HEK293 (cell line): ENCODE measurements at regions not wholly inside any gene's neighbourhood (a gene's known extent, or its start where the extent isn't known, plus 50 kb on each side); places are given as distances from the start of the nearest gene placed in this dataset.
"Not testable (repeated sequence)": the region's sequence is repeated elsewhere in the genome, so short reads cannot be mapped to it uniquely, and the experiment has no call there.

Source experiments
- CTCF ChIA-PET: fragments of 350-600 bp; formaldehyde crosslinking; extraction: SDS; loops from one replicate; lab custom pipeline; 2021; ENCODE audit warnings: antibody characterized with exemption; lab: Yijun Ruan, JAX
- POLR2A ChIA-PET: fragments of 300-600 bp; formaldehyde crosslinking; extraction: SDS; loops from one replicate; lab custom pipeline; 2020; ENCODE audit warnings: antibody characterized with exemption, inconsistent platforms; lab: Yijun Ruan, JAX
- H3K27ac ChIP-seq: fragments of 200-500 bp; sonication (Bioruptor generic); 2 replicates; pipeline ENCODE4 v1.5.1; 2014; ENCODE audit warnings: low read depth, low read length, control low read depth, inconsistent platforms; ENCODE audit errors: extremely low read depth
- H3K36me3 ChIP-seq, 2 experiments: fragments of 200-500 bp in 1 of 2; sonication (Bioruptor generic) in 1 of 2; 1 replicate in 1 of 2; 2 replicates in 1 of 2; pipeline ENCODE4 v1.5.1; 2014 to 2017; ENCODE audit warnings: inconsistent platforms in 2 of 2, low read length in 2 of 2; ENCODE audit not compliant: control insufficient read depth in 2 of 2, insufficient read depth in 1 of 2
- H3K4me1 ChIP-seq: fragments of 200-500 bp; sonication (Bioruptor generic); 2 replicates; pipeline ENCODE4 v1.5.1; 2014; ENCODE audit warnings: mild to moderate bottlenecking, low read length, inconsistent platforms; ENCODE audit not compliant: control insufficient read depth, insufficient read depth
- H3K4me3 ChIP-seq: 2 replicates; pipeline ENCODE4 v1.5.1; 2011; ENCODE audit warnings: low read depth, mild to moderate bottlenecking, control low read depth, low read length, moderate library complexity
- H3K9me3 ChIP-seq: fragments of 200-500 bp; sonication (Bioruptor generic); 2 replicates; pipeline ENCODE4 v1.5.1; 2014; ENCODE audit warnings: low read depth, low read length, inconsistent platforms; ENCODE audit not compliant: control insufficient read depth, insufficient read depth
- GLIS2 ChIP-seq: fragments of 450-650 bp; formaldehyde crosslinking; IDR thresholded peaks from 2 replicates; pipeline ENCODE4 v1.5.1; 2016; ENCODE audit warnings: missing biosample characterization, missing genetic modification characterization
- REPIN1 ChIP-seq: fragments of 450-650 bp; formaldehyde crosslinking; IDR thresholded peaks from 2 replicates; pipeline ENCODE4 v1.5.1; 2017; ENCODE audit warnings: missing biosample characterization, missing genetic modification characterization, low read depth
- SCRT2 ChIP-seq: fragments of 450-650 bp; formaldehyde crosslinking; IDR thresholded peaks from 2 replicates; pipeline ENCODE4 v1.5.1; 2016; ENCODE audit warnings: missing biosample characterization, missing genetic modification characterization
- SP3 ChIP-seq: fragments of 450-650 bp; formaldehyde crosslinking; IDR thresholded peaks from 2 replicates; pipeline ENCODE4 v1.5.1; 2016; ENCODE audit warnings: missing biosample characterization, missing genetic modification characterization
- ZNF132 ChIP-seq: fragments of 450-650 bp; formaldehyde crosslinking; IDR thresholded peaks from 2 replicates; pipeline ENCODE4 v1.5.1; 2017; ENCODE audit warnings: missing biosample characterization, missing genetic modification characterization, borderline replicate concordance
- ZNF157 ChIP-seq: fragments of 450-650 bp; formaldehyde crosslinking; IDR thresholded peaks from 2 replicates; pipeline ENCODE4 v1.5.1; 2016; ENCODE audit warnings: missing biosample characterization, missing genetic modification characterization
- ZNF266 ChIP-seq: fragments of 450-650 bp; formaldehyde crosslinking; IDR thresholded peaks from 2 replicates; pipeline ENCODE4 v1.5.1; 2016; ENCODE audit warnings: missing biosample characterization, missing genetic modification characterization, low read depth
- ZNF350 ChIP-seq: fragments of 450-650 bp; formaldehyde crosslinking; IDR thresholded peaks from 2 replicates; pipeline ENCODE4 v1.5.0; 2017; ENCODE audit warnings: missing biosample characterization, mild to moderate bottlenecking, missing genetic modification characterization
- ZNF544 ChIP-seq: fragments of 450-650 bp; formaldehyde crosslinking; IDR thresholded peaks from 2 replicates; pipeline ENCODE4 v1.5.0; 2017; ENCODE audit warnings: missing biosample characterization, missing genetic modification characterization
- ZNF560 ChIP-seq: fragments of 450-650 bp; formaldehyde crosslinking; IDR thresholded peaks from 2 replicates; pipeline ENCODE4 v1.5.1; 2017; ENCODE audit warnings: missing biosample characterization, missing genetic modification characterization, borderline replicate concordance
- ZNF571 ChIP-seq: fragments of 450-650 bp; formaldehyde crosslinking; IDR thresholded peaks from 2 replicates; pipeline ENCODE4 v1.5.0; 2017; ENCODE audit warnings: missing biosample characterization, missing genetic modification characterization
- ZNF624 ChIP-seq: fragments of 450-650 bp; formaldehyde crosslinking; IDR thresholded peaks from 2 replicates; pipeline ENCODE4 v1.5.1; 2017; ENCODE audit warnings: missing biosample characterization, missing genetic modification characterization
- ZNF660 ChIP-seq: fragments of 450-650 bp; IDR thresholded peaks from 2 replicates; pipeline ENCODE4 v1.5.1; 2018; ENCODE audit warnings: missing biosample characterization, mild to moderate bottlenecking, missing genetic modification characterization
- ZNF664 ChIP-seq: fragments of 450-650 bp; formaldehyde crosslinking; IDR thresholded peaks from 2 replicates; pipeline ENCODE4 v1.5.1; 2016; ENCODE audit warnings: missing biosample characterization, missing genetic modification characterization
- ZNF768 ChIP-seq: fragments of 450-650 bp; formaldehyde crosslinking; IDR thresholded peaks from 2 replicates; pipeline ENCODE4 v1.5.1; 2018; ENCODE audit warnings: missing biosample characterization, mild to moderate bottlenecking, missing genetic modification characterization
- ZNF792 ChIP-seq: fragments of 450-650 bp; formaldehyde crosslinking; IDR thresholded peaks from 2 replicates; pipeline ENCODE4 v1.5.1; 2016; ENCODE audit warnings: missing biosample characterization, missing genetic modification characterization
- ZNF843 ChIP-seq: fragments of 450-650 bp; formaldehyde crosslinking; IDR thresholded peaks from 2 replicates; pipeline ENCODE4 v1.5.1; 2016; ENCODE audit warnings: missing biosample characterization, missing genetic modification characterization
- ZSCAN23 ChIP-seq: fragments of 450-650 bp; formaldehyde crosslinking; IDR thresholded peaks from 2 replicates; pipeline ENCODE4 v1.5.1; 2016; ENCODE audit warnings: missing biosample characterization, missing genetic modification characterization
- TF ChIP-seq, protein P1 (sequence below): fragments of 450-650 bp; formaldehyde crosslinking; IDR thresholded peaks from 2 replicates; pipeline ENCODE4 v1.5.1; 2016; ENCODE audit warnings: missing biosample characterization, missing genetic modification characterization, borderline replicate concordance
- TF ChIP-seq, protein P2 (sequence below): fragments of 450-650 bp; formaldehyde crosslinking; optimal IDR thresholded peaks from 2 replicates; pipeline ENCODE3; 2016; ENCODE audit warnings: missing biosample characterization, mild to moderate bottlenecking, missing genetic modification characterization
- TF ChIP-seq, protein P3 (sequence below): fragments of 450-650 bp; formaldehyde crosslinking; IDR thresholded peaks from 2 replicates; pipeline ENCODE4 v1.5.1; 2017; ENCODE audit warnings: missing biosample characterization, missing genetic modification characterization

DNA sequence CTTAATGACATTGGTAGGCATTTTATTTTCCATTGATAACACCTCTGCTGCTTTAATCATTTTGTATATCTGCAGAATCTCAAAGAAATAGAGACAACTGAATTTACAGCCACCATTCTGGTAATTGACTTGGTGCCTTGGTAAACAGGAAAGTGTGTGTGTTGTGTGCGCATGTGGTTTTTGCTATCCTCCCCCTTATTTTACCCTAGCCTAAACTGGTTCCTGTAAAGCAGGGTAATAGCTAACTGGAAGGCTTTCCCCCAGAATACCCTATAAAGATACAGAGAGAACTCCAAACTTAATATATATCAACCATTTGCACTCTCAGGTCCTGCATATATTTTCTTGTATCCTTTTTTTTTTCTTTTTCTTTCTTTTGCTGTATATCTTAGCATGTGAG lies 149.5 kb upstream of the ADGRL4 start (continued):
- TF ChIP-seq, protein P1, sequence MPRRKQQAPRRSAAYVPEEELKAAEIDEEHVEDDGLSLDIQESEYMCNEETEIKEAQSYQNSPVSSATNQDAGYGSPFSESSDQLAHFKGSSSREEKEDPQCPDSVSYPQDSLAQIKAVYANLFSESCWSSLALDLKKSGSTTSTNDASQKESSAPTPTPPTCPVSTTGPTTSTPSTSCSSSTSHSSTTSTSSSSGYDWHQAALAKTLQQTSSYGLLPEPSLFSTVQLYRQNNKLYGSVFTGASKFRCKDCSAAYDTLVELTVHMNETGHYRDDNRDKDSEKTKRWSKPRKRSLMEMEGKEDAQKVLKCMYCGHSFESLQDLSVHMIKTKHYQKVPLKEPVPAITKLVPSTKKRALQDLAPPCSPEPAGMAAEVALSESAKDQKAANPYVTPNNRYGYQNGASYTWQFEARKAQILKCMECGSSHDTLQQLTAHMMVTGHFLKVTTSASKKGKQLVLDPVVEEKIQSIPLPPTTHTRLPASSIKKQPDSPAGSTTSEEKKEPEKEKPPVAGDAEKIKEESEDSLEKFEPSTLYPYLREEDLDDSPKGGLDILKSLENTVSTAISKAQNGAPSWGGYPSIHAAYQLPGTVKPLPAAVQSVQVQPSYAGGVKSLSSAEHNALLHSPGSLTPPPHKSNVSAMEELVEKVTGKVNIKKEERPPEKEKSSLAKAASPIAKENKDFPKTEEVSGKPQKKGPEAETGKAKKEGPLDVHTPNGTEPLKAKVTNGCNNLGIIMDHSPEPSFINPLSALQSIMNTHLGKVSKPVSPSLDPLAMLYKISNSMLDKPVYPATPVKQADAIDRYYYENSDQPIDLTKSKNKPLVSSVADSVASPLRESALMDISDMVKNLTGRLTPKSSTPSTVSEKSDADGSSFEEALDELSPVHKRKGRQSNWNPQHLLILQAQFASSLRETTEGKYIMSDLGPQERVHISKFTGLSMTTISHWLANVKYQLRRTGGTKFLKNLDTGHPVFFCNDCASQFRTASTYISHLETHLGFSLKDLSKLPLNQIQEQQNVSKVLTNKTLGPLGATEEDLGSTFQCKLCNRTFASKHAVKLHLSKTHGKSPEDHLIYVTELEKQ: no peak
- TF ChIP-seq ZNF664 (tag by site-specific recombination) (no peak), ZNF350 (tag by site-specific recombination) (no peak), ZNF157 (no peak), GLIS2 (tag by site-specific recombination) (no peak), ZNF544 (tag by site-specific recombination) (no peak), ZNF624 (no peak), ZNF266 (tag by site-specific recombination) (no peak), ZNF843 (tag by site-specific recombination) (no peak), ZNF768 (tag by site-specific recombination) (no peak), ZNF132 (tag by site-specific recombination) (no peak)
- TF ChIP-seq, protein P2, sequence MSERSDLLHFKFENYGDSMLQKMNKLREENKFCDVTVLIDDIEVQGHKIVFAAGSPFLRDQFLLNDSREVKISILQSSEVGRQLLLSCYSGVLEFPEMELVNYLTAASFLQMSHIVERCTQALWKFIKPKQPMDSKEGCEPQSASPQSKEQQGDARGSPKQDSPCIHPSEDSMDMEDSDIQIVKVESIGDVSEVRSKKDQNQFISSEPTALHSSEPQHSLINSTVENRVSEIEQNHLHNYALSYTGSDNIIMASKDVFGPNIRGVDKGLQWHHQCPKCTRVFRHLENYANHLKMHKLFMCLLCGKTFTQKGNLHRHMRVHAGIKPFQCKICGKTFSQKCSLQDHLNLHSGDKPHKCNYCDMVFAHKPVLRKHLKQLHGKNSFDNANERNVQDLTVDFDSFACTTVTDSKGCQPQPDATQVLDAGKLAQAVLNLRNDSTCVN (tag by site-specific recombination): no peak
- TF ChIP-seq, protein P3, sequence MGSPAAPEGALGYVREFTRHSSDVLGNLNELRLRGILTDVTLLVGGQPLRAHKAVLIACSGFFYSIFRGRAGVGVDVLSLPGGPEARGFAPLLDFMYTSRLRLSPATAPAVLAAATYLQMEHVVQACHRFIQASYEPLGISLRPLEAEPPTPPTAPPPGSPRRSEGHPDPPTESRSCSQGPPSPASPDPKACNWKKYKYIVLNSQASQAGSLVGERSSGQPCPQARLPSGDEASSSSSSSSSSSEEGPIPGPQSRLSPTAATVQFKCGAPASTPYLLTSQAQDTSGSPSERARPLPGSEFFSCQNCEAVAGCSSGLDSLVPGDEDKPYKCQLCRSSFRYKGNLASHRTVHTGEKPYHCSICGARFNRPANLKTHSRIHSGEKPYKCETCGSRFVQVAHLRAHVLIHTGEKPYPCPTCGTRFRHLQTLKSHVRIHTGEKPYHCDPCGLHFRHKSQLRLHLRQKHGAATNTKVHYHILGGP (tag by site-specific recombination): no peak

DNA sequence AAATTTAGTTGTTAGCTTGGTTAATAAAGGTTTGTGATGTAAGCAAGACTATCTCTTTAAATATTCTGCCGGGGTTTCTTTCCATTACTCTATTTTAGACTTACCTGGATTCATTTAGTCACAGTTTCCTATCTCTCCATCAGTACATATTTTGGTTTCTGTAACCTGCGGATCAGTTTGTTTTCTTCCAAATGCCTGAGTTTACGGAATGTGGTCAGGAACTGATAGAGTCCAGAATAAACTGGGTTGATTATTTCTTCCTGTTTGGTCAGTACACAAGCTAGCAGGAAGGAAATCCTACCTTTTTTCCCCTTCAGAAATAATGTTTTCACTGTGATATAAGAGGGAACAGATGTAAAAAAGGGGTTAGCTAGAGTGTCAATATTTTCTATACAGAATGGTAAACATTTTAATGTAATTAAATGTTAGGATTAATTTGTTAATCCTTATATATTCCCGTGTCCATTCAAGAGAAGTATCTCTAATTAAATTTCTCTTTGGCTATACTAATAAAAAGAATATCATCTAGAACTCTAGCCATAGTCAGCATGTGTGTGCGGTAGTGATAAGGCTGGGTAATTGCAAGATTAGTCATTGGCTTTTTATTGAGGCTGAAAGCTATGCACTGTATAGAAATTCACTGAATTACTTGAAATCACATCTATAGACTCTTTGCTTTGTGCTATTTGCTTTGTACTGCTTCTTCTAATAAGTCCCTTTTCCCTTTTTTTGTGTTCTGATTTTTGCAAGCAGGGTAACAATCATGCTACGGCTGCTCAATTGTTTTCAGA lies 144.7 kb upstream of the ADGRL4 start:
- no peak overlapping the region for H3K4me3 ChIP-seq
- no peaks in the 10 kb centered on the region for H3K9me3 ChIP-seq
- H3K4me1 ChIP-seq: no peaks in the 10 kb centered on the region
- TF ChIP-seq ZNF792 (tag by site-specific recombination) (no peak), ZNF660 (tag by site-specific recombination) (no peak), SP3 (tag by site-specific recombination) (no peak), REPIN1 (tag by site-specific recombination) (no peak)
- ChIA-PET POLR2A (no interaction called here), CTCF (interaction anchor here (0.7 kb wide), 1 partner anchor 220 kb away, joined by 3 read pairs; no protein-coding TSS in a partner anchor)
- no peaks in the 10 kb centered on the region for H3K36me3 ChIP-seq
- no peak overlapping the region for H3K27ac ChIP-seq

DNA sequence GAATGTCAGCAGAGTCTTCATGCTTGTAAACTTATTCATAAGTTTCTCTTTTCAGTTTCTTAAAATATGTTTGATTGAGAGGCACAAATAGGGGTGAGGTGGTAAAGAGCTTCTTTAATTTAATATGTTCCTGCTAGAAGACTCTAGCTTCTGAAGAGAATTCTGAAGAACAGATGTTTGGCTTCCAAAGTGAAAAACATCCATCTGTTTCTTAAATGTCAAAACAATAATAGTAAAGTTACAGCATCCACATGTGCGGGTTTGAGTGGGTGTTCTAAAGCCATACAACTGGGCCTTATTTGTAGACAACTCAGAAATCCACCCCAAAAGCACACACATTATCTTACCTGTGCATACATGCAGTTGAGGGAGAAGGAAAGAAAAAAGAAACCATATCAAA lies 144.0 kb upstream of the ADGRL4 start:
- no peaks in the 10 kb centered on the region for H3K36me3 ChIP-seq
- no peak overlapping the region for H3K4me3 ChIP-seq
- ChIA-PET CTCF (no interaction called here), POLR2A (no interaction called here)
- H3K27ac ChIP-seq: no peak overlapping the region
- H3K9me3 ChIP-seq: no peaks in the 10 kb centered on the region
- no peaks in the 10 kb centered on the region for H3K4me1 ChIP-seq
- TF ChIP-seq ZNF571 (no peak), SCRT2 (tag by site-specific recombination) (no peak), ZNF560 (tag by site-specific recombination) (no peak), ZSCAN23 (tag by site-specific recombination) (no peak)

DNA sequence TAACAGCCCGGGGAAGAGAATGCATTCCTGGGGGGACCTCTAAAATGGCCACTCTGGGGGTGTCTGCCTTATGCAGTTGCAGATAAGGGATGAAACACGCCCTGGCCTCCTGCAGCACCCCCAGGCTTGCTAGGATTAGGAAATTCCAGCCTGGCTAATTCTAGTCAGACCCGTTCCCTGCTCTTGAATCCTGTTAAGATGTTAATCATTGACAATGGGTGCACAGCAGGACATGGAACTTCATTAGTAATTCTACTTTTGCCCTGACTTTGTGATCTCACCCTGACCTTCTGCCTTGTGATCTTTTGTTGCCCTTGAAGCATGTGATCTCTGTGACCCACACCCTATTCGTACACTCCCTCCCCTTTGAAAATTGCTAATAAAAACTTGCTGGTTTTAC lies 131.7 kb upstream of the ADGRL4 start:
- POLR2A ChIA-PET, H3K36me3 ChIP-seq, H3K27ac ChIP-seq, H3K4me3 ChIP-seq, H3K9me3 ChIP-seq, H3K4me1 ChIP-seq: not testable (repeated sequence)
- CTCF ChIA-PET: interaction anchor here (0.6 kb wide), 1 partner anchor 361 kb away, joined by 3 read pairs; no protein-coding TSS in a partner anchor
